GM12873 (cell line): ENCODE measurements at regions not wholly inside any gene's neighbourhood (a gene's known extent, or its start where the extent isn't known, plus 50 kb on each side); places are given as distances from the start of the nearest gene placed in this dataset.
A peak's percentile ranks its signal among the peaks of the same experiment; 100 is the strongest.

Experiments used
- CTCF ChIP-seq: IDR thresholded peaks from 2 replicates; pipeline ENCODE4 v1.5.1; 2012; ENCODE audit warnings: low read depth, mild to moderate bottlenecking, moderate library complexity, low read length, control low read depth; ENCODE audit not compliant: insufficient read depth; ENCODE audit errors: missing control alignments

GRCh38 chr2:60281730-60282129 is 271.7 kb downstream of the BCL11A start:
- TF ChIP-seq CTCF, result no peak

GRCh38 chr2:60280238-60280637 is 273.2 kb downstream of the BCL11A start:
- TF ChIP-seq CTCF, result no peak

GRCh38 chr2:60278906-60279305 is 274.5 kb downstream of the BCL11A start:
- no peak for TF ChIP-seq CTCF

DNA sequence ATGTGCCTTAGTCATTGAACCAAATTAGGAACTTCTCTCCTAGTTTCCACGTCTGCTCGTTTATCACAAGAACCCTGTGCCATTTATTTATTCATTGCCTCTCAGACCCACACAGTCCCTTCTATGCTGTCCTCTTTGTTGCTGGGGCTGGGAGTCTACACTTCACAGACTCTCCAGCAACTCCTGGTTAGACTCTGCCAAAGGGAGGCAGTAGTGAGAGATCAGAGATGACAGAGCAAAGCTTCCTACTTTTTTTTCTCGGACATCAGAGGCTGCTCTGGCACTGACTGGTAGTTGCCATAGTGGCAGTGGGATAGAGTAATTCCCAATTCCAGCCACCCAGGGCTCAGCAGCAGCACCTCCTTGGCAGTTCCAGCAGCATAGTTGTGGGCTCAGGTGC is 277.5 kb downstream of the BCL11A start:
- peak; percentile 7 for TF ChIP-seq CTCF

- no peak for TF ChIP-seq CTCF
Measured at GRCh38 chr2:60273836-60274235, 279.6 kb downstream of the BCL11A start.

DNA sequence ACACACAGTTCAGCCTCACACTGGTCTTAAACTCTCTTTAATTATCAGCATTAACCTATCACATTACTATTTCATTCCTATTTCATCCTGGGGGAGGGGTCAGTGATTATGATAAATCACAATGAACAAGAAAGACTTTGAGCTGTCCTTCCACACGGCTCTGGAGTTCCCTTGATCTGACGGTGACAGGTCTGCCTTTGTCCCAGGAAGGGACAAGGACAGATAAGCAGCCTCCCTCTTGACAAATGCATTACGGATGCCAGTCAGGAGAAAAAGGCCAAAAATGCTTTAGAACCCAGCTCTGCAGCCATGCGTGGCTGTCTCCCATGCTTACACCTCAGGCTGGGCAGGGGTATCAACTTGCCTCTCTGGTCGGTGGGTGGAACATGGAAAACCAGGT is 281.7 kb downstream of the BCL11A start:
- TF ChIP-seq CTCF, result no peak

GRCh38 chr2:60271131-60271530 is 282.3 kb downstream of the BCL11A start:
- no peak for TF ChIP-seq CTCF

DNA sequence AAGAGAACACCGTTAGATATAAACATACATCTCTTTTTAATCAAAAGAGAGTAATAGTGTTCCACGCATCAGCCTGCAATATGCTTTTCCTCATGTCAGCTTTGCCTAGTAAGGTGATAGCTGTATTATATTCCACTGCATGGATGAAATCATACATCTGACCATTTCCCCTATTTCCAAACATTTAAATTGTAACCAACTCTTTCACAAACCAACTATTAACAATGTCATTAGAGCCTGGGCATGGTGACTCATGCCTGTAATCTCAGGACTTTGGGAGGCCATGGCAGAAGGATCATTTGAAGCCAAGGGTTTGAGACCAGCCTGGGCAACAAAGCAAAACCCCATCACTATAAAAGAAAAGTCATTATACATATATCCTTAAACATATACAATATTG is 284.8 kb downstream of the BCL11A start:
- TF ChIP-seq CTCF, result no peak
